Fibroblast of lung (primary cell): ENCODE measurements at regions not wholly inside any gene's neighbourhood (a gene's known extent, or its start where the extent isn't known, plus 50 kb on each side); places are given as distances from the start of the nearest gene placed in this dataset.

Experiments
- EZH2 ChIP-seq: IDR thresholded peaks from 2 replicates; pipeline ENCODE4 v1.5.1; 2012; ENCODE audit warnings: low read length, control low read depth, mild to moderate bottlenecking; ENCODE audit errors: missing control alignments
- TF ChIP-seq, protein P1 (sequence below), 2 donors: IDR thresholded peaks in 1 of 2; conservative IDR thresholded peaks in 1 of 2; 1 replicate in 1 of 2; 2 replicates in 1 of 2; pipeline ENCODE4 v1.5.1; 2011 to 2012; ENCODE audit warnings: low read length in 2 of 2, control low read depth in 1 of 2, inconsistent platforms in 1 of 2, low read depth in 1 of 2, mild to moderate bottlenecking in 1 of 2

DNA sequence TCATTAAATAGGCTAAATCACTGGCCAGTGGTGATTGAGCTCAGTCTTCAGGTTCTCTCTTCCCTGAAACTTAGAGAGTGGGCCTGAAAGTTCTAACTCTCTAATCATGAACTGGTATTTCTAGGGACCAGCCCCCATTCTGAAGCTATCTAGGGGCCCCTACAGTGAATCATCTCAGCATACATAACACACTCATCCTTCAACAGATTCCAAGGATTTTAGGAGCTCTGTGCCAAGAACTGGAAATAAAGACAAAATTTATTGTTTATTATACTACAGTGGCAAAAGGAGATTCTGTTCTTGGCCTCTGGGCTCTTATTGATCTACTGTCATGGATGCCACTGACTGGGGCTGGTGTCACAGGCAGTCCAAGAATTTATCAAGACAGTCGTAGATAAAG is 263.8 kb upstream of the IGFBP7 start:
- TF ChIP-seq, protein P1, sequence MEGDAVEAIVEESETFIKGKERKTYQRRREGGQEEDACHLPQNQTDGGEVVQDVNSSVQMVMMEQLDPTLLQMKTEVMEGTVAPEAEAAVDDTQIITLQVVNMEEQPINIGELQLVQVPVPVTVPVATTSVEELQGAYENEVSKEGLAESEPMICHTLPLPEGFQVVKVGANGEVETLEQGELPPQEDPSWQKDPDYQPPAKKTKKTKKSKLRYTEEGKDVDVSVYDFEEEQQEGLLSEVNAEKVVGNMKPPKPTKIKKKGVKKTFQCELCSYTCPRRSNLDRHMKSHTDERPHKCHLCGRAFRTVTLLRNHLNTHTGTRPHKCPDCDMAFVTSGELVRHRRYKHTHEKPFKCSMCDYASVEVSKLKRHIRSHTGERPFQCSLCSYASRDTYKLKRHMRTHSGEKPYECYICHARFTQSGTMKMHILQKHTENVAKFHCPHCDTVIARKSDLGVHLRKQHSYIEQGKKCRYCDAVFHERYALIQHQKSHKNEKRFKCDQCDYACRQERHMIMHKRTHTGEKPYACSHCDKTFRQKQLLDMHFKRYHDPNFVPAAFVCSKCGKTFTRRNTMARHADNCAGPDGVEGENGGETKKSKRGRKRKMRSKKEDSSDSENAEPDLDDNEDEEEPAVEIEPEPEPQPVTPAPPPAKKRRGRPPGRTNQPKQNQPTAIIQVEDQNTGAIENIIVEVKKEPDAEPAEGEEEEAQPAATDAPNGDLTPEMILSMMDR (conservative IDR thresholded peaks at IDR 0.05 in 1 of 2, IDR thresholded peaks at IDR 0.05 in 1 of 2; ENCODE audit: low read depth in 1 of 2, low read length in 2 of 2) = no peak
- no peak for TF ChIP-seq EZH2
